SH-SY5Y (cell line): ENCODE measurements at regions not wholly inside any gene's neighbourhood (a gene's known extent, or its start where the extent isn't known, plus 50 kb on each side); places are given as distances from the start of the nearest gene placed in this dataset.

Experiments
- GATA2 ChIP-seq: IDR thresholded peaks from 2 replicates; pipeline ENCODE4 v1.6.1; 2011; ENCODE audit warnings: mild to moderate bottlenecking, low read depth, low read length
- GATA3 ChIP-seq: IDR thresholded peaks from 2 replicates; pipeline ENCODE4 v1.6.1; 2011; ENCODE audit warnings: low read depth, mild to moderate bottlenecking, low read length, moderate library complexity

GRCh38 chr6:139486476-139486799 is 112.0 kb upstream of the CITED2 start:
- TF ChIP-seq GATA2 (no peak), GATA3 (no peak)
